HG02571 (cell line): ENCODE measurements at regions not wholly inside any gene's neighbourhood (a gene's known extent, or its start where the extent isn't known, plus 50 kb on each side); places are given as distances from the start of the nearest gene placed in this dataset.
"Not testable (repeated sequence)": the region's sequence is repeated elsewhere in the genome, so short reads cannot be mapped to it uniquely, and the experiment has no call there.

ENCODE experiments used
- ATAC-seq: cut with Tn5 transposase; IDR thresholded peaks from one replicate; pipeline ENCODE4 v1.9.1; 2021; ENCODE audit warnings: mild to moderate bottlenecking, moderate library complexity; ENCODE audit not compliant: unreplicated experiment

DNA sequence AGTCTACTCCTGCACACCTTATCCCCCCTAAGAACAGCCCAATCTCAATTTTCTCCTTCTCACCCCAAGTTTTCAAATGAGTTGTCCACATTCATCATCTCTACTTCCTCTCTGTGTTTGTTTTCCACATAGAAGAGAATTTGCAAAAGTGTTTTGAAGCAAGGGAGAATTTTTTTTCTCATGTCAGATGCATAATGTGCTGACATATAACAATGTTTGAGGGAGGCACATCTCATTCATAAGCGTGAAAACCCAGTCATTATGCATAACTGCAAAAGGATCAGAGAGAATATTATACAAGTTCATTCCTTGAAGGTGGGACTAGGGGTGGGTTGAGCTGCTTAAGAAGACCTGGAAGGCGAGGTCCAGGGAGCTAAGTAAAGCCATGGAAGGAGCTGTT, 80.8 kb upstream of the SLC1A4 start:
- ATAC-seq, result no peak

DNA sequence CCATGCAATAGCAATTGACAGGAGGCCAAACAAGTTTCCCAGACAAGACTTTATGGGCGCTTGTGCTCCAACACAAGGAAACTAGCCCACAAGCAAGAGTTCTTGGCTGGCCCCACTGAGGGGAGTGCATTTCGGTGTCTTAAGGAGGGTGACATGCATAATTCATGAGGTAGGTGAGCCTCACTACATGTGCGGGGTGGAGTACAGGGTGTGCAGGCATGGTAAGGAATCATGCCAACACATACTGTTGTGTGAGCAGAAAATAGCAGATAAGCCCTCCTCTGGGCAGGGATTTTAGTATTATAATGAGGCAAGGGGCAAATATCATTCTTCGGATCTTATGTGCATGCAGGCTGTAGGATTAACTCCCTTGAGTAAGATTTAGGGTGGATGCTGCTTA, 78.7 kb upstream of the SLC1A4 start:
- no peak for ATAC-seq

DNA sequence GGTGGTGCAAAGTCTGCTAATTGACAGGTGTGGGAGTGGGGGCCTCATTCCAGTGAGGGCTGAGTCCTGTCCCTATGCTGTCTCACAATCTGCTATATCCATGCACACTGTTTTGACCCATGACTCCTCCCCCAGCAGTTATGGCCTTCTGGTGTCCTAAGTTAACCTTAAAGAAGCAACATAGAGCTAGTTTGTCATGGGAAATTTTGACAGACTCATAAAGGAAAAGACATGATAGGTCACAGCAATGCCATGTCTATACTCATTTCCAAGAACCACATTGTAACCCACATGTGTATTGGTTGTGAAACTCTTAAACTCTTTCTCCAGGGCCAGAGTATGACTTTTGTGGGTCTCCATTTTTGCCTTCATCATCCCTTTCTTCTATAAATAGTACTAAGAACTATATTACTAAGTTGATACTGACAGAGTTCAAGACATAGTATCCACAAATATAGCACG, 78.2 kb upstream of the SLC1A4 start:
- ATAC-seq, result no peak

DNA sequence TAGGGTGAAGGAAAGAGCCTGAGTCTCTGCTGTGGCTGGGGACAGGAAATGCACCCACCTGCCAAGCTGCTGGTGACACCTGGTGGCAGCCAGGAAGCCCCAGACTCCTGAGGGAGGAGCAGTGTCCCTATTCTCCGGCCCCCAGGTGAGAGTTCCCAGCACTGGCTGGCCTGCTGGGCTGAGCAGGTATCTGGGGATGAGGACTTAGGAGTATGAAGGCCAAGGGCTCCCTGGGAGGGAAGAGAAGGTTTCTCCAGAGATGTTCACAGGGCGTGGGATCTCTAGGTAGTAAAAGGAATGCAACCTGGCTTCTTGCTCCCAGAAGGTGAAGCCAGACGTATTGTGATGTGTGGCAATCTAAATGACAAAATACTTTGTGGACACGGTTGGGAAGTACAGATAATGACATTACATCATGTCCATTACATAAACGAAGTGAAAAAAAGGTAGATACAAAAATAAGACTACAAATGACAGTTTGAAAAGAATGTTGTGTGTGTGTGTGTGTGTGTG, 75.8 kb upstream of the SLC1A4 start:
- no peak for ATAC-seq

DNA sequence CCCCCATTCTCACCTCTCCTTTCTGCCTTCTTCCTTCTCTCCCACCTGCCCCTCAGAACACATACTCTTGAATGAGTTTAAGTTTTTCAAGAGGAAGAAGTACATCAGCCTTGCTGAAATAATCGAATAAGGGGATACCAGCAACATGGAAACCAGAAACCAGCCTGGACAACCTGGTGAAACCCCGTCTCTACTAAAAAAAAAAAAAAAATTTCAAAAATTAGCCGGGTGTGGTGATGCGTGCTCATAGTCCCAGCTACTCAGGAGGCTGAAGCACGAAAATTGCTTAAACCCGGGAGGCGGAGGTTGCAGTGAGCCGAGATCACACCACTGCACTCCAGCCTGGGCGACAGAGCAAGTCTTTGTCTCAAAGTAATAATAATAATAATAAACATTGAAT, 75.0 kb upstream of the SLC1A4 start:
- ATAC-seq, result no peak

DNA sequence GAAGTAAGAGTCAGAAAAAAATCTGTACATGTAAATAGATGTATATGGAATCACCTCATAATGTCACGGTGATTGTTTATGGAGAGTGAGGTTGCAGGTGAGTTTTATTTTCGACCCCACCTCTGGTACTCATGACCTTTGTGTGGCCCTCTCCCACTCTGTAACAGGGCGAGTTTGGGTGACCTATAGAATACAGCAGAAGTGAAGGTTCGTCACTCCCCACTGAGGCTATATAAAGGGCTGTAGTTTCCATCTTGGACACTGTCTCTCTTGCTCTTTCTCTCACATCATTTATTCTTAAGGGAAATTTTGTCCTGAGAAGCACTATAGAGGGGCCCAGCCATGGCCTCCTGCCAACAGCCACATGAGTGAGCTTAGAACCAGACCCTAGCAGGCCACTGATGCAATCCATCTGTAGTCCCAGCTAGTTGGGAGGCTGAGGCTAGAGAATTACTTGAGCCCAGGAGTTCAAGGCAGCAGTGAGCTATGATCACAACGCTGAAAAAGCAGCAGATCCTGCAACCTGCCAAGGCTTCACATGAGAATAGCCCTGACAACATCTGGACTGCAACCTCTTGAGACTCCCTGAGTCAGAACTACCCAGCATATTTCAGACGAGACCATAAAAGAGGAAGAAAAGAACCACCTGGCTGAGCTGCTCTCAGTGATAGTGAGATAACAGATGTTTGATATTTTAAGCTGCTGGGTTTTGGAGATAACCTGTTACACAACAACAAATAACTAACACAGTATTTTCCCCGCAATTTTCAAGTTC, 74.3 kb upstream of the SLC1A4 start:
- peak; percentile 43 for ATAC-seq

DNA sequence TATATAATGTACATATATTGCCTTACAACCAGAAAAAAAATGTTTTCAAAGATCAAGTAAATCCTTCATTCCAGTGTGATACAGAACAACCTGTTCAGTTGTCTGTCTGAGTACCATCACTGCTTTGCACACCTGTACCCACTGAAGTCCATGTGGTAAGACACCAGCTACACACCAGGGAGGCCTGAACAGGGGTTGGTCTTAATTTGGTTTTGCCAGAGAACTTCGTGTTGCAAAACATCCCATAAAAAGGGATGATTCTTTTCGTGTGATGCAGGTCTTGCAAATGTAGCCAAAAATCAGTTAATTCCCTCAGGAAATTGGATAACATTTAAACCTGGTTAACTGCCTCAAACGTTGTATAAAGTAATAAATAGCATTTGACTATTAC, 73.7 kb upstream of the SLC1A4 start:
- no peak for ATAC-seq

DNA sequence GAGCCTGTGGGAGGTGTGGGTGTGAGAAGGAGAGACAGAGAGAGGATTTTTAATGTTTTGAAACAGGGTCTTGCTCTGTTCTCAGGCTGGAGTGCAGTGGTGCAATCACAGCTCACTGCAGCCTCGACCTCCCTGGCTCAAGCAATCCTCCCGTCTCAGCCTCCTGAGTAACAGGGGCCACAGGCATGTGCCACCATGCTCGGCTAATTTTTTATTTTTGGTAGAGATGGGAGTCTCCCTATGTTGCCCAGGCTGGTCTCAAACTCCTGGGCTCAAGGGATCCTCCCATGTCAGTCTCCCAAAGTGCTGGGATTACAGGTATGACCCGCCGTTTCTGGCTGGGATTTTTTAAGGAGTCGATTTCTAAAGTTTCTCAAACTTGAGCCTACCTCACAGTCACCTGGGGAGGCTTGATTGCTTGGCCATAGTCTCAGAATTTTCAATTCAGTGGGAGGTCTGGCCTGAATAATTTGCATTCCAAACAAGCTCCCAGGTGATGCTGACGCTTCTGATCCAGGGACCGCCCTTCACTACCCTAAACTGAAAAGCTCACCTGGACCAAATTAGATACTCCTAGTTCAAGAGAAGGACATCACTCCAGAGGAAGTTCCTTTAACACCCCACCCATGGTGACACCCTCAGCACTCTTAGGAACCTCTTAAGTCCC, 70.8 kb upstream of the SLC1A4 start:
- ATAC-seq, result no peak

DNA sequence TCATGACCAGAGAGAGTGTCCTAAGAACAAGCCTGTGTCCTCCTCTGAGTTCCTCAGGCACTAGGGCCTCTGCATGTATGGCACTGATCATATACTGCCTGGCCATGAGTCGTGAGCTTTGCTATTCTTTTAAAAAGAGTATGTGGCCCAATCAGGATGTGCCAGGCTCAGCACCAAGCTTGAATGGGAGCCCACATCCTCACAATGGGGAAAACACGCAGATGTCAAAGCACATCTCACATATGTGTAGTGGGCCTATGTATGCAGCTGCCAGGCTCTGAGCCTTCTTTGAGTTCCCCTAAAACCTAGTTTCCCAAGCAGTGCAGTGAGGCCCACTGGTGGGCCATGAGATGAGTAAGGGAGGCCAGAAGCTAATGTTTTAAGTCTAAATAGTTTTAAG, 69.9 kb upstream of the SLC1A4 start:
- ATAC-seq, result no peak

DNA sequence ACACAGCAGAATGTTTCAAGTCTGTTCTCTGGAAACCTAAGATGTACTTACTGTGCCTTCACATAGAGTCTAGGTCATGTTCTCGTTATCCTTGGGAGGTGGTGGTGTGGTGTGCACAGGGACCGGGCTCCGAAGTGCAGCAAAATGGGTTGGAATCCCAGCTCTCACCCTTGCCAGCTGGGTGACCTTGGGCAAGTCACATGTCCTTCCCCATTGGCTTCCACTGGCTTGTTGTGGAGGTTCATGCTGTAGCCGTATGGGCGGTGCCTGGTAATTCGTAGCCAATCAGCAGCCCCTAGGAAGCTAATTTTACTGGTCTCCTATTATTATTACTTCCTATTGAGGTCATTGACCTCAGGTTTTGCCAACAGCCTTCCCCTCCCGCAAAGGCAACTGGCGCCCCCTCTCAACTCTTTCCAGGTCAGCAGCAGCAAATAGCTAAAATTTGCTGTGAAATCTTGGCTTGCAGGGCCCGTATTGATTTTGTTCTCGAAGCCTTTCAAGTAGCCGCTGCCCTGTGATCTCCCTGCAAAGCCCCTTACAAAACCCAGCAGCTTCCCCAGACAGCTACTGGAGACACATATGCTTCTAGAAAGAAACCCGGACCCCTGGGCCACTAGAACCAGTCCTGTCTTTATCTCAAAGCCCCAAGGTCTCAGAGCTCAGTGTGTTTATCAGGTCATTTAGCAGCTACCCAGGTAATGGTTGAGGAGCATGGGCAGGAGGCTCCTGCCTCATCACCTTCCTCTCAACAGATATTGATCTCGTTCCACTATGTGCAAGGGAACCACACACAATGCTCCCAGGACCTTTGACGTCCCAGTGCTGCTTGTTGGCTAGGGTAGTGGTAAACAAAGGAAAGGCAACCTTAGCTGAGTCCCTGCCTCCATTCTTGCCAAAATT, 66.5 kb upstream of the SLC1A4 start:
- no peak for ATAC-seq

DNA sequence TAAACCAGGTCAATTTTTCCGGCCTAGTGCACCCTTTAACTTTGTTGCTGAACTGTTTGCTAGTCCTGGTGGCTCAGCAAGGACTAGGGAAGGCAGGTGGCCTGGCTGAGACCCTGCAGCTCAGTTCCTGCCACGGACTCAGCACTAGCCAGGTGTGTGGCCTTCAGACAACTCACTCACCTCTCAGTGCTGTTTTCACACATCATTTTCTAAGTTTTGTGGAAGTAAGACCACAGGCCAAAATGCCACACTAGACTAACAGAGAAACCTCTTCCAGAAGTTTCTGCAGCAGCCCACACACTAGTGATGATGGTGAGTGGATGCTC, 65.9 kb upstream of the SLC1A4 start:
- no peak for ATAC-seq

DNA sequence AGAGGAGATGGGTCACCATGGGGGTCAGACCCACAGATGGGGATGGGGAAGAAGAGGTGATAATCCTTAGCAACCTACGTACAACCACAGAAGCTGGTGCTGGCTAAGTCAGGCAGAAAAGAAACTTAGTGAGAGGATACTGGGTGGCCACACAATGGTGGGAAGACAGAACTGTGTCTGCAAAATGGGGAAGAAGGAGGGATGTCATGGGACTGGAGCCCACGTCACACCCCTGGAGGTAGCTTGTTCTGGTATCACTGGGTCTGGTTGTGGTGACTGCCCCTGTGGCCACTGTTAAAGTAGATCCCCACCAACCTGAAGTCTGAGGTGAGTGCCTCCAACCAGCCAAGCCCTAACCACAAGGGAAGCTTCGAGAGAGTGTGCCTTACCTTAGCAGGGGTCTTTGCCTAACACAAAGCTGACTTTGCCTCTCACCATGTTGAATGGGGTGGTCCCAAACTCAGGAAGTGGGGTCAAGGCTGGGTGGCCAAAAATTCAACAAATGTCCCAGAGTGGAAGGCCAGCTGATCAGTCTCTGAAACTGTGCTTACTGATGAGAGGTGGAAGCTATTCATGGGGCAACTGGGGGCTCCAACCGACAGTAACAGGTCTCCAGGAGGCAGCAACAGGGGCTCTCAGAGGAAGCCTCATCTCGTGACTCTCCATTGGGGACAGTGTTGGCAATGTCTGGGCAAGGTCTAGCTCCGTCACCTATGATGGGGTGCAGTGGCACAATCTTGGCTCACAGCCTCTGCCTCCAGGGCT, 64.8 kb upstream of the SLC1A4 start:
- no peak for ATAC-seq

DNA sequence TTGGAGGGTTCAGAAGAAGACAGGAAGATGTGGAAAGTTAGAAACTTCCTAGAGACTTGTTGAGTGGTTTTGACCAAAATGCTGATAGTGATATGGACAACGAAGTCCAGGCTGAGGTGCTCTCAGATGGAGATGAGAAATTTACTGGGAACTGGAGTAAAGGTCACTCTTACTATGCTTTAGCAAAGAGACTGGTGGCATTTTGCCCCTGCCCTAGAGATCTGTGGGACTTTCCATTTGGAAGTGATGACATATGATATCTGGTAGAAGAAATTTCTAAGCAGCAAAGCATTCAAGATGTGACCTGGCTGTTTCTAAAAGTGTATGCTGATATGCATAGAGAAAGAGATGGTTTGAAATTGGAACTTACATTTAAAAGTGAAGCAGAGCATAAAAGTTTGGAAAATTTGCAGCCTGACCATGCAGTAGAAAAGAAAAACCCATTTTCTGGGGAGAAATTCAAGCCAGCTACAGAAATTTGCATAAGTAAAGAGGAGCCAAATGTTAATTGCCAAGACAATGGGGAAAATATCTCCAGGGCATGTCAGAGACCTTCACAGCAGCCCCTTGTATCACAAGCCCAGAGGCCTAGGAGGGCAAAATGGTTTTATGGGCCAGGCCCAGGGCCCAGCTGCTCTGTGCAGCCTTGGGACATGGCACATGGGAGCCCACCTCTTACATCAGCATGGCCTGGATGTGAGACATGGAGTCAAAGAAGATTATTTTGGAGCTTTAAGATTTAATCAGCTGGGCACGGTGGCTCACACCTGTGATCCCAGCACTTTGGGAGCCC, 63.1 kb upstream of the SLC1A4 start:
- ATAC-seq, result not testable (repeated sequence)

DNA sequence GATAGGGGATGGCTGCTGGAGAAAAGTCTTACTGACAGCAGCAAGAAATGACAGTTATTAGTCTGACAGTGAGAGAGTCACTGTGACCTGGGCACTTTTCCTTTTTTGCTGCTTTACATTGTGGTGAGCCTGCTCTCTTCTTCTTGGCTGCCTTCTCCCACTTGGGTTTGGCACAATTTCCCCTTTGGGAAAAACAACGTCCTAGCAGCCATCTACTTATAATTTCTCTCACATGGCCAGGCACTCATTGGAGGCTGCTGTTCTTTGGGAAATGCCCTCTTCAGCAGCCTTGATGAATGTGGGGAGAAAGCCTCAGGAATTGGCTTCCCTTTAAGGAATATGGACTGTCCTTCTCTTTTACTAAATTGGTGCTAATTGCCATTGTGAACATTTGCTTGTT, 60.4 kb upstream of the SLC1A4 start:
- no peak for ATAC-seq

DNA sequence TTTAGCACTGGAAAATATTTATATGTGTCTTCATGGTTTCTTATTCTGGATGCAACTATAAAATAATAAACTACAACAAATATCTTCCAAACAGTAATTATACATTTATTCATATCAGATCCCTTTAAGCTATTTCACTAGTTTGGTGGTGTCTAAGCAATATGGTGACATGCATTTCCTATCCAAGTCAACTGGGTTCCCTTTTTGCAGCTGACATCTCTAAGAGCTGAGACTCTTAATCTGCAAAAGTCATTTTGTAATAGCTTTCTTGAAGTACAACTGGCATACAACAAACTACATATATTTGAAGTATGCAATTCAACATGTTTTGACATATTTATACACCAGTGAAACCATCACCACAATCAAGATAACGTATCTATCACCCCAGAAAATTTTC, 59.9 kb upstream of the SLC1A4 start:
- no peak for ATAC-seq

DNA sequence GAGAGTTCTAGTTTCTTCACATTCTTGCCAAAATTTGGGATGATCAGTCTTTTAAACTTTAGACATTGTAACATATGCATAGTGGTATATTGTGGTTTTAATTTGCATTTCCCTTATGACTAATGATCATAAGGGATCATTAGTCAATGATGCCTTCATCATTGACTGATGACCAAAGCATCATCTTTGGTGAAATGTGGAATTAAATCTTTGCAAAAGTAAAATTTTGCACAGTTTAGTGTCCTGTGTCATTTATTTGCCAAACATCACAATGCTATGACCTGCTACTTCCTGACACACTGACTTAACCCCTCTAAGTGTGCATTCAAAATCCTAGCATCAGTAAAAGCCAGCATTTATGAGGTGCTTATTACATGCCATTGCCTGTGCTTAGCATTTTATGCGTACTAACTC, 58.9 kb upstream of the SLC1A4 start:
- ATAC-seq, result no peak

DNA sequence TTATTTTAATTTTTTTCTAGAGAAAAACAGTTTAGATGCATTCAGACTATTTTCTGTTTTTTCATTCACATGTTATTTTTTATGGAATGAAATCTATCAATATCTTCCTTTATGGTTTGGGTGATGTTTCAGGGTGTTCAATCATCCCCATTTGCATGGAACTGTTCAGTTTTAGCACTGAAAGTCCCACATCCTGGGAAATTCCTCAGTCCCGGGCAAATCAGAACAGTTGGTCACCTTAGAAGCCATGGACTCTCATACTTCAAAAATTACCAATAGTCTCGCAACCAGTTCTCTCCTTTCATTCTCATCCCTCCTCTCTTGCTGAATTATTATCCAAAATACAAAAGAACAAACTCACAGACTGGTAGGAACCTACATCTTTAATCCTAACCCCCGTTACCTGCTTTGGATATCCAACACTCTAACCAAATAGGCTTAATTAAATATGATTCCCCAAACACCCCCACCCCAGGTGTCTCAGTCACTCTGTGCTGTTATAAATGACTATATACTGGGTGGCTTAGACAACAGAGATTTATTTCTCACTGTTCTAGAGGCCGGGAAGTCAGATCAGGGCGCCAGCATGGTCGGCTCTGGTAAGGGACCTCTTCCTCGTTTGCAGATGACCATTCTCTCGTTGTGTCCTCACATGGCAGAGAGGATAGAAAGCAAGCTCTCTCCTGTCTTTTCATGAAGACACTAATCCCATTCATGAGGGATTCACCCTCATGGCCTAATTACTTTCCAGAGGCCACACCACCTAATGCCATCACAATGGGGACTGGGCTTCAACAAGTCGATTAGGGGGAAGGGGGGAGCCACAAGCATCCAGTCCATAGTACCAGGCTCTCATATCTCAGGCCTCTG, 57.7 kb upstream of the SLC1A4 start:
- no peak for ATAC-seq

DNA sequence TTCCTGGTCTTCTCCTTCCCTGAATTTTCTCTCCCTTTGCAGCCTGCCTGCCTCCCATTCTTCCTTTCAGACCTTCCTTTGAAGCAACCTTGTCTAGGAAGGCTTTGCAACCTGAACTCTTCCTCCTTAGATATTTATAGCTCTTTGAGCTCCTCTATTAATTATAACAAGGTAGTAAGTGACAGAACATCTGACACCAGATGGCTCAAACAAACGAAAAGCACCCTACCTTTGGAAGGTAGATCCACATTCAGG, 57.2 kb upstream of the SLC1A4 start:
- ATAC-seq, result no peak
